Loucy (cell line): ENCODE measurements at regions not wholly inside any gene's neighbourhood (a gene's known extent, or its start where the extent isn't known, plus 50 kb on each side); places are given as distances from the start of the nearest gene placed in this dataset.

ENCODE experiments used
- H2AFZ ChIP-seq: fragments of 200-600 bp; sonication (generic); 2 replicates; pipeline ENCODE4 v1.6.0; 2016; ENCODE audit warnings: antibody characterized with exemption, mild to moderate bottlenecking, low read length, moderate library complexity
- H3F3A ChIP-seq: fragments of 200-600 bp; 2 replicates; pipeline ENCODE4 v1.6.0; 2016; ENCODE audit warnings: antibody characterized with exemption, low read depth, mild to moderate bottlenecking
- H3K27me3 ChIP-seq: fragments of 200-600 bp; sonication (generic); 2 replicates; pipeline ENCODE4 v1.6.1; 2014; ENCODE audit warnings: low read length, mild to moderate bottlenecking; ENCODE audit not compliant: insufficient read depth, poor library complexity, severe bottlenecking
- H3K36me3 ChIP-seq: fragments of 200-600 bp; sonication (generic); 2 replicates; pipeline ENCODE4 v1.6.1; 2016; ENCODE audit warnings: low read length; ENCODE audit not compliant: insufficient read depth
- H3K4me1 ChIP-seq: fragments of 200-600 bp; sonication (generic); 2 replicates; pipeline ENCODE4 v1.5.1; 2014; ENCODE audit warnings: low read length, mild to moderate bottlenecking; ENCODE audit not compliant: insufficient read depth, poor library complexity, severe bottlenecking
- H3K4me2 ChIP-seq: fragments of 200-600 bp; sonication (generic); 2 replicates; pipeline ENCODE4 v1.6.0; 2014; ENCODE audit warnings: antibody characterized with exemption, low read length, low read depth, mild to moderate bottlenecking; ENCODE audit not compliant: poor library complexity, severe bottlenecking
- H3K4me3 ChIP-seq: fragments of 200-600 bp; sonication (generic); 2 replicates; pipeline ENCODE4 v1.5.1; 2014; ENCODE audit warnings: low read length, mild to moderate bottlenecking, mixed read lengths; ENCODE audit not compliant: poor library complexity, severe bottlenecking
- H3K79me2 ChIP-seq: fragments of 200-600 bp; sonication (generic); 2 replicates; pipeline ENCODE4 v1.6.1; 2014; ENCODE audit warnings: low read length; ENCODE audit not compliant: insufficient read depth
- H3K9ac ChIP-seq: fragments of 200-600 bp; sonication (generic); 2 replicates; pipeline ENCODE4 v1.6.0; 2014; ENCODE audit warnings: mild to moderate bottlenecking, low read depth, low read length, moderate library complexity; ENCODE audit not compliant: poor library complexity, severe bottlenecking
- H3K9me2 ChIP-seq: fragments of 200-600 bp; sonication (generic); replicated peaks from 2 replicates; pipeline ENCODE4 v1.6.1; 2016; ENCODE audit warnings: low read depth, low read length, mixed read lengths
- H3K9me3 ChIP-seq: fragments of 200-600 bp; sonication (generic); 2 replicates; pipeline ENCODE4 v1.6.1; 2014; ENCODE audit warnings: mild to moderate bottlenecking, antibody characterized with exemption, low read length, low read depth; ENCODE audit not compliant: insufficient read depth
- H4K20me1 ChIP-seq: fragments of 200-600 bp; sonication (generic); 2 replicates; pipeline ENCODE4 v1.6.0; 2014; ENCODE audit warnings: antibody characterized with exemption, low read length, mild to moderate bottlenecking; ENCODE audit not compliant: insufficient read depth, poor library complexity, severe bottlenecking
- CTCF ChIP-seq: fragments of 200-600 bp; sonication (generic); conservative IDR thresholded peaks from 2 replicates; pipeline ENCODE4 v1.5.1; 2014; ENCODE audit warnings: mild to moderate bottlenecking, antibody characterized with exemption, low read length
- EZH2phosphoT487 ChIP-seq: fragments of 200-600 bp; IDR thresholded peaks from 2 replicates; pipeline ENCODE4 v1.6.1; 2018; ENCODE audit warnings: antibody characterized with exemption, mild to moderate bottlenecking, moderate library complexity, borderline replicate concordance

- H3K9me2 ChIP-seq, result no peaks in the 10 kb centered on the region
- no peaks in the 10 kb centered on the region for H3K9me3 ChIP-seq
- H4K20me1 ChIP-seq, result no peaks in the 10 kb centered on the region
- H3K79me2 ChIP-seq, result no peaks in the 10 kb centered on the region
- no peak overlapping the region for H3K4me3 ChIP-seq
- no peaks in the 10 kb centered on the region for H3K36me3 ChIP-seq
- TF ChIP-seq EZH2phosphoT487, result no peak
- H3K4me2 ChIP-seq, result no peak overlapping the region
- H3K27me3 ChIP-seq, result no peaks in the 10 kb centered on the region
- H3F3A ChIP-seq, result no peaks in the 10 kb centered on the region
- no peak overlapping the region for H3K9ac ChIP-seq
- no peaks in the 10 kb centered on the region for H3K4me1 ChIP-seq
- no peak overlapping the region for H2AFZ ChIP-seq
Measured at GRCh38 chr12:124194264-124194892, 100.5 kb upstream of the RFLNA start.

GRCh38 chr12:124194893-124195566, 99.9 kb upstream of the RFLNA start:
- no peak overlapping the region for H3K4me2 ChIP-seq
- no peaks in the 10 kb centered on the region for H3K27me3 ChIP-seq
- H3K4me3 ChIP-seq, result no peak overlapping the region
- TF ChIP-seq CTCF (no peak), EZH2phosphoT487 (no peak)
- H3F3A ChIP-seq, result no peaks in the 10 kb centered on the region
- no peaks in the 10 kb centered on the region for H3K4me1 ChIP-seq
- no peaks in the 10 kb centered on the region for H3K9me3 ChIP-seq
- no peak overlapping the region for H3K9ac ChIP-seq
- no peaks in the 10 kb centered on the region for H3K79me2 ChIP-seq
- H2AFZ ChIP-seq, result no peak overlapping the region
- no peaks in the 10 kb centered on the region for H3K9me2 ChIP-seq
- no peaks in the 10 kb centered on the region for H3K36me3 ChIP-seq
- H4K20me1 ChIP-seq, result no peaks in the 10 kb centered on the region

GRCh38 chr12:124195567-124195942, 99.3 kb upstream of the RFLNA start:
- Histone ChIP-seq H3K36me3 (no peaks in the 10 kb centered on the region), H3F3A (no peaks in the 10 kb centered on the region), H3K4me2 (no peak overlapping the region), H4K20me1 (no peaks in the 10 kb centered on the region), H3K9ac (no peak overlapping the region), H3K4me1 (no peaks in the 10 kb centered on the region), H2AFZ (no peak overlapping the region), H3K9me2 (no peaks in the 10 kb centered on the region), H3K4me3 (no peak overlapping the region), H3K9me3 (no peaks in the 10 kb centered on the region), H3K27me3 (no peaks in the 10 kb centered on the region), H3K79me2 (no peaks in the 10 kb centered on the region)
- TF ChIP-seq CTCF, result no peak
- no peak for TF ChIP-seq EZH2phosphoT487

GRCh38 chr12:124196236-124196635, 98.7 kb upstream of the RFLNA start:
- TF ChIP-seq EZH2phosphoT487 (no peak), CTCF (no peak)
- no peak overlapping the region for H3K4me3 ChIP-seq
- H3K9me2 ChIP-seq, result no peaks in the 10 kb centered on the region
- H3F3A ChIP-seq, result no peaks in the 10 kb centered on the region
- no peak overlapping the region for H3K9ac ChIP-seq
- no peaks in the 10 kb centered on the region for H4K20me1 ChIP-seq
- H3K36me3 ChIP-seq, result no peaks in the 10 kb centered on the region
- H3K27me3 ChIP-seq, result no peaks in the 10 kb centered on the region
- H3K79me2 ChIP-seq, result no peaks in the 10 kb centered on the region
- H2AFZ ChIP-seq, result no peak overlapping the region
- H3K9me3 ChIP-seq, result no peaks in the 10 kb centered on the region
- no peaks in the 10 kb centered on the region for H3K4me1 ChIP-seq
- no peak overlapping the region for H3K4me2 ChIP-seq
